GM18519 (cell line): ENCODE measurements at regions not wholly inside any gene's neighbourhood (a gene's known extent, or its start where the extent isn't known, plus 50 kb on each side); places are given as distances from the start of the nearest gene placed in this dataset.
A peak's percentile ranks its signal among the peaks of the same experiment; 100 is the strongest.

Source experiments
- ATAC-seq: cut with Tn5 transposase; IDR thresholded peaks from one replicate; pipeline ENCODE4 v1.9.1; 2021; ENCODE audit warnings: mild to moderate bottlenecking, moderate library complexity; ENCODE audit not compliant: unreplicated experiment, low FRiP score

DNA sequence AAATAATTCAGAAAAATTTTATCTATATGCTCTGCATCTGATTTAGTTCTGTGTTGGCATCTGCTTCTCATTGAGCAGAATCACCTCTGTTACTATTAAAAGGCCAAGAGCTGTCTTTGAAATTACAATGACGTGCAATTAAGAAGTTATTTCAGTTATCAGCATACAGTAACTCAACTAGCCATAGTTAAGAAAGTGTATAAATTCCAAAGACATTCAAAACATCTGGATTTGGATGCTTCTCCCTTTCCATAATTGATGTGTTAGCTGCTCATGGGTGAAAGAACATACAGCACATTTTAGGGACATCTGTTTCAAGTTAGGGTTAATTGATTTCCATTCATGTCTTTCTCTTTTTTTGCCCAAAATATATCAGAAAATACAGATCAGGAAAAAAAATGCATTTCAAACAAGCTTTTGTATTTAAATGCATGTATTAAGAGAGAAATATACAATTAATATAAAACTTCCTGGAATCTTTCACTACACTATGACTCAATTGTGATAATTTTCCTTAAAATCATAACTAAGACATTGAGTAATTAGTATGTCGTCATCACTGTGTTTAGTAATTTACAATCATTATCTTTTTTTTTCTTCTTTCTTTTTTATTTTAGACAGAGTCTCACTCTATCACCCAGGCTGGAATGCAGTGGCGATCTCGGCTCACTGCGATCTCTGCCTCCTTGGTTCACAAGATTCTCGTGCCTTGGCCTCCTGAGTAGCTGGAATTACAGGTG is 82.7 kb upstream of the MBNL1 start:
- ATAC-seq = no peak

DNA sequence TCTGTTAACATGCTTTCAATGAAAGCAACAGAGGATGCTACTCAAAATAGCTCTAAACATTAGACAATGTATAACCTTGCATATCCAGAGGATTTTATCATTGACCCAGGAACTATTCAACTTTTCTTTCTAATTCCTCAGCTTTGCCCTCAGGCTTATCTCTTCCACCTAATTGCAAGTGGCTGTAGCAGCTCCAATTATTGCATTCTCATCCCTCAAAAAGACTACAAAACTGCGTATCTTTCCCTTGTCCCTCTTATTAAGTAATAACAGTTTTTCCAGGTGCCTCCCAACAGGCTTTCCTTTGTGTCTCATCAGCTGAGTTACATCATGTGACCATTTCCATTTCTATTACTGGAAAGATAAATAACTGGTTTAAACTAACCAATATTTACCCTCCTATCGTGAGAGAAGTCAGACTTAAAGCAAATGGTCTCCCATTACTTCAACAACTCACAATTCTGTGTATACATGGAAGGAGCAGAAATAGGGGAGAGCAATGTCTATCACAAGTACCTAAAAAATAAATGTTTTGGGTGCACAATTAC is 78.0 kb upstream of the MBNL1 start:
- ATAC-seq = no peak

DNA sequence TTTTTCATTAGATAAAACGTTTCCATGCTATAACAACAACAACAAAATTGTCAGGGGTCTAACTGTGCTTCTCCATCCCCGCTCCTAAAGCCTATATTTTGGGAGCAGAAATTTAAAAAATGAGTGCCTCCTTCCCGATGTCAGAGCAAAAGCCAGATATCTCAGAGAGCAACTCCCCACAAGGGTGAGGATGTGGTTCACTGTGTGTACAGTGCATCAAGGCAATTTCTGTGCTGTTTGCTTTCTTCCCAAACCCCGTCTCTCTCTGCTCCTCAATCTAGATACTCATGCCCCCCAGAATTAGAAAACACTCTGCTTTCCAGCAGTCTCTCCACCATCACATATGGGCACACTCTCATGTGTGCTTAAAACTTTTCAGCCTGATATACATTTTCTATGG is 76.7 kb upstream of the MBNL1 start:
- ATAC-seq = no peak

DNA sequence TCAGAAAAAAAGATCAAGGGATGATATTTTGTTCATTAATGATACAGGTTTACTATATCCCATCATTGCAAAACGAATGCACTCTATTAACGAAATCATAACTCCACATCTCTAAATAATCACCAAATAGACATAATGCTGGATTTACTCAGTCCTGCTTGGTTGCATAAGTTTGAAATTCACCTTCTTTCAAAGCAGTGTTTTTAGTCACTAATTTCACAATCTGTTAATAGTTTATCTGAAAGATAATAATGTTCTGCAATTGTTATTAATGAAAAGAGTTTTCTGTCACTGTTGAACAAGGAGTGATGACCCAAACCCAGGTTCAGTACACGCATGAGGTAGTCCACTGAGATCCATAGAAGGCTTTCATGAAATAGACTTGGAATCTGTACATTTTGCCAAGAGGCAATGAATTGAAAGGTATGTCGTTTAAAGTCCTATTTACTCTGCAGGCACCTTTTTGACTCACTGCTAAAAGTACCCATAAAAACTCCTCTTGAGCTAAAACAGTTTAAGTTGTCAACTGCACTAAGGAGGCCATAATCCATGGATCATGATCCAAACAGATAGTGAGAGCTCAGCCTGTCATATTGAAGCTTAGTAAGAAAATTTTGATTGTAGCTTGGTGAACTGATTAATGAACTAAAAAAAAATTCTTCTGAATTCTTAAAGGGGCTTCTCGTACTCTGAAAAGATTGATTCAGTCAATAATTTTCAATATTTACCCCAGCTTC is 75.6 kb upstream of the MBNL1 start:
- ATAC-seq = no peak

DNA sequence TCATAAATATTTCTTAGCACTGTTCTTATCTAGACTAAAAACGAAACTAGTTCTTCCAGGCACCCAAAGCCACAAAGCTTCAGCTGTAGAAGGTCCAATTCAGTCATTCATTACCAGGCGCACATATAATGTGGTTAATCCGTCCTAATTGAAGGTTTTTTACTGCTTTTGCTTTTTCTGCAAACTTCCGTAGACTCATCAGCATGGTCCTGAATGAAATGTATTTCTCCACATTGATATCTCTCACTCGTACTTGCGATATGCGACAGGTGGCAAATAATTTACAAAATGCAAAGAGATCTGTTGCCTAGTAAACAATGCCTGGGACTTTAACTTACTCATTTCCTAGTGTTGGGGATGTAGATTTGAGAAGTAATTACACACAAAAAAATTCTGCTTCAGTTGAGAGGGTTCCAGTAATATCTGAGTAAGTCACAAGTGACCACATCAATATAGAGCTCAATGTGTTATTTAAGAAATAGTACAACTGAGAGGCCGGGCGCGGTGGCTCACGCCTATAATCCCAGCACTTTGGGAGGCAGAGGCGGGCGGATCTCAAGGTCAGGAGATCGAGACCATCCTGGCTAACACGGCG is 75.0 kb upstream of the MBNL1 start:
- ATAC-seq = no peak

DNA sequence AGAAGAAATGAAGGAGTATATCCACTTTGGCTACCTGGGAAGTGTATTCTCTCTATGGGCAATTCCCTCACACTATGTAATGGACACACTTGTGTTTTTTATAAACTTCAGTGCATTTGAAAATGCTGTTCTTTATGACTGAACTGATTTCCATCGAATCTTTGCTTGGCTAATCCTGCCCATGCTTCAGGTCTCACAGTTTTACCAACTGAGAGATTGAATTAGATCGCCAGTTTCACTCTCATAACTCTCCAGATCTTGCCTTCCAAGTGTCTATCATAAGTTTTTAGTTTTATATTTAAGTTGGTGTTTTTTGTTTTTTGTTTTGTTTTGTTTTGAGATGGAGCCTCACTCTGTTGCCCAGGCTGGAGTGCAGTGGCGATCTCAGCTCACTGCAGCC is 73.5 kb upstream of the MBNL1 start:
- no peak for ATAC-seq

DNA sequence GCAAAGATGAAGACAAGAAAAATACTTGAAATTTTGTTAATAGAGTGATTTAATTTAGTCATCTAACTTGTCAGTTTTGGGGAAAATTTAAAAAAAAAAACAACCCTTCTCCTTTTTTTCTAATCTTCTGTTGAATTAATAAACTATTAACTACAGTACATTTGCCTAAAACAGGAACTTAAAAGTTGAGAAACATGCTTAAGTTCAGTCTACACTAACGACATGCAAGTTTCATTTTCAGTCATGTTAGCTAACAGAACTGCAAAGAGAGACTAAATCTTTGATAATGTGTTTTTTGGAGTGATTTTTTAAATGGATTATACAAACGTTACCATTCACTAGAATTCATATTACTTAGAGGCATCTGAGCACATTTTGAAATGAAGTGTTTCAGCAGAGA is 71.9 kb upstream of the MBNL1 start:
- ATAC-seq = peak; percentile 40

DNA sequence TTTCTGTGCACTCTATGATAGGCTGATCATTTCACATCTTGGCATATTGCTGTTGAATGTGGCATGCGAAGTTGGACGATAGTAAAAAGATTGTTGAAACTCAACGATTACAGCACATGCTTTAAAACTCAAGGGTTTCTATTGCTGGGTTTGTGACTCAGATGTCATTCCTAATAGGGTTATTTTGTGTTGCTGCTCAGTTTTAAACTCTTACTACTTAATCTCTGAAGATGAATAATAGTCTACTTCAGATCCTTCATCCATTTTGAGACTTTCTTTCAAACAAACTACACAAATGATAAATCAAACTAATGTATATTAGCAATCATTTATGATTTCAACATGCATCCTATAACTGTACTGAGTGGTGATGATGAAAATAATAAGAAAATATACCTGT is 71.3 kb upstream of the MBNL1 start:
- ATAC-seq = no peak

DNA sequence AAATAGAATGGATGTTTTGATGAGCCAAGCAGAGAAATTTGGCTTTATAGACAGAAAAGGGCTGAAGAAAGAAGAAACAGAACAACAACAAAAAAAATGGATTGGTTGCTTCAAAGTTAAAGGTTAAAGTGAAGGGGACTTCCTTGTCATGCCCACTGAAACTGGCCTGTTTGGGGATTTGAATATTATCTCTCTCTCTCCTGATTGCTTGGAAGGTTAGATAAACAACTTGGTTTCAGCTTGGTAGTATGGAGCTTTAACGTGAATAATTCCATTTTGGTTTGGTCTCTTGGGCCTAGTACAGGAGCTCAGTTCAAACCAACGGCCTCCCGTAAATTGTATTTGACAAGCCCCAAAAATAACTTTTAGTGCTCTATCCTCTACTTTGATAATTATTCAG is 70.8 kb upstream of the MBNL1 start:
- ATAC-seq = no peak

DNA sequence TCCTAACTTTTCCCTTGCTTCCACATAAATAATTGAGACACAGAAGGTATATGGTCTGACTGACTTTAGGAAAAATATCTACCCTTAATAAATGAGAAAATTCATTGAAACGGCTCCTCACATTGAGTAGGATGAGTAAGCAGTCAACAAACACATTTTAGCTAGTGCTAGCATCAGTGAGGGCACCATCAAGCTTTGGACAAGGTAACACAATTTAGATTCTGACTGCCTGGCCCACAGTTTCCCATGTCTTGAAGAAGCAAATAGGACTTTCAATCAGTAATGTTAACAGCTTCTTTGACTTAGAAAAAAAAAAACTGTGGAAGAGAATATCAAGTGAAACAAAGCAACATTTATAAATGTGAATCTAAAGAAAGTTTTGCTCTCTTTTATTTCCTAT is 70.1 kb upstream of the MBNL1 start:
- ATAC-seq = no peak

DNA sequence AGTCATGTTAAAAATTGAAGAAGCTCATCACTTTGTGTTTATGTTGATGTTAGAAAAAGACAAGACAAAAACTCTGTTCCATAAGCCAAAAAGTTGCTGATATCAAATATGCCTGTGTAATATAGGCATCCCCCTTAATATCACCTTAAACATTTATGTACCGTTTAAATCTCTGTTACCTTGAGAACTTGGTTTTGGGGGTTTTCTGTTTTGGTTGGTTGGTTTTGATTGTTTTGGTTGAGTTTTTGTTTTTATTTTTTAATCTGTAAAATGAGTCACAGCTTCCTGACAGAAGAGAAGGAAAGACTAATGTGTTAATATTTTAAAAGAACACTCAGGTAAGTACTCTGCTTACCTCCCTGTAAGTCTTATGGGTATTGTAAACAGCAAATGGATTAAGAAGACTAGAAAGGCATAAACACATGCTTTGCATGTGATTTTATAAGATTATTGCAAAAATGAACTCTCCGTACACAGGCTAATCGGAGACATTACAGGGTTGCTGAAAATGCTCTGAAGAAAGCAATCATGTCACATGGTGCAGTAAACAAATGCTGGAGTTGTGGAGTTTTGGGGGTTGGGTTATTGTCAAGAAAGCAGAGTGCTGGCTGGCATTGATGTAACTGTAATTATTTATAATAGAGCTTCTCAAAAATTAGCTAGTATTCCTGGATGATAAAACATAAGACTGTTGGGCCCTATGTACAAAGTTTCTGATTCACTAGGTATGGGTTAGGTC is 69.5 kb upstream of the MBNL1 start:
- no peak for ATAC-seq

DNA sequence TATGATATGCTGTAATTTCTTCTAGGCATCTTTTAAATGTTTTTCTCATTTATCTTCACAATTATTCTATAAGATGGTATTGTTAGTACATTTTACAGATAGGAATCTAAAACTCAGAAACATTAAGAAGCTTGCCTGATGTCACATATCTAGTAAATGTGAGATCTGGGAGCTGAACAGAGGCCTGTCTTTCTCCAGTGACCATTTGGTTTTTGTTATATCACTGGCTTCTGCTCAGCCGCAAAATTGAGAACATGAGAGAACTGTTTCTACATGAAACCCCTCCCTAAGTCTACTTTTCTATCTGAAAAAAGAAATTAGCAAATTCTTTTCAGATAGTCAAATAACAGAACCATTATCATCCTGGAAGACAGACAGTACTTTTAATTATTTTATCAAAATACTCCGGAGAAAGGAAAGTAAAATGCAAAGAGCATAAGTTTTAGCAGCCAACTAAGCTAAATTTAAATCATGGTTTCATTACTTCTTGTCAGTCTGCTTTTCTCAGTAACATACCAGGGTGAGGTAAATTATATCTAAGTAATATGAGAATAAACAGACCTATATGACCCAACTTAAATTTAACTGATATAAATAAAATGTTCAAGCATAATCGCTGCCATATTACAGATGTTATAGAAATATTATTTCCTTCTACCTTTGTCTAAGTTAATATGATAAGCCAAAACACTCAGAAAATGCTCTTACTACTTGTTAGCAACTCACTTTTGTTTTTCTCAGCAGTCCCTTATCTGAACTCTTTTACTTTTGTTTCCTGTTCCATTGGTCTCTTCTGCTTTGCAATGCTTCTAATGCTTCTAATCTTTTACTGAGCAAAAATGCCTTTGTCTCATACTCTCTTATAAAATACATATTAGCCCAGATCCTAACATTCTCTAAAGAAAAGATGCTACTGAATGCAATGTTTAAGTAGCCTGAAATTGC is 68.0 kb upstream of the MBNL1 start:
- ATAC-seq = no peak

DNA sequence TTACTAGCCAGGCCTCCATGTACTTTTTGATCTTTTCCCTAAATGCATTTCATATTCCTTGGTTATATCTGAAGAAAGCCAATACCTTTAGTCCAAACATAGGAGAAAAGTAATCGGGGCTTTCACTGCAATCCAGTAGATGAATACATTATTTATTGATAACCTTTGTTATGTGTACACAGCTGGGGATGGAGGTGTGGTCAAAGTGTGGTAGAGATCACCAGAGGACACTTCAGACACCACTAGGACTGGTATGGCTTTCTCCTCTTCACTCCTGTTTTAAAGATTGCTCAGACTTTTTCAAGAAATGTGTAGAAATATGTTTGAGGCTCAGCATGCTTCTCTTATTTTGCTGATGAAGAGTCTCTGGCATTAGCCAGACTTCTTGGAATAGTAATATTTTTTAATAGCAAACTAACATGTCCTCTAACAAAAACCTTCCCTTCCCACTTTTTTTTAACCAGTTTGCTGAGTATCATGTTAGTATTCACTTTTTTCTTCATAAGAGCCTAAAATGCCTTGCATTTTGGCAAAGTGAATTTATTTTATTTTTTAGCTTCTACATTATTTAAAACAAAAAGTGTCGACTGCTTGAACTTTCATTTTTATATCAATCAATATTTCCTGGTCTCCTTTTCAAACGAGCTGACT is 65.6 kb upstream of the MBNL1 start:
- no peak for ATAC-seq

DNA sequence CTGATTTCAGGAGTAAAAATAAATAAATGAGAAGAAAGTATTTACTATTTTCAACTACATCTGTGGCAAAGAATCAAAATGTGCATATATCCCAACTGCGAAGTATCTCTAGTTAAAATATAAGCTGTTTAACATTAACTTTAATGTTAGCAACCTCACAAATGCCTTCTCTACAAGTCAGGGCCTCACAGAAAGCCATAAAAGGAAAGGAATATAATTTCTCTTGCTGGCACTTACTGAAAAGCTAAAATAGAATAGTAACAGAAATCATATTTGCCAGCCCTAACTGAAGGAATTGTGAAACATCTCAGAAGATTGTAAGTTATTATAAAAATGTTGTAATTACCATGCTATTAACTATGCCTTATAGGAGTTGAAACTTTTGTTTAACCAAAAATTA is 65.1 kb upstream of the MBNL1 start:
- no peak for ATAC-seq

DNA sequence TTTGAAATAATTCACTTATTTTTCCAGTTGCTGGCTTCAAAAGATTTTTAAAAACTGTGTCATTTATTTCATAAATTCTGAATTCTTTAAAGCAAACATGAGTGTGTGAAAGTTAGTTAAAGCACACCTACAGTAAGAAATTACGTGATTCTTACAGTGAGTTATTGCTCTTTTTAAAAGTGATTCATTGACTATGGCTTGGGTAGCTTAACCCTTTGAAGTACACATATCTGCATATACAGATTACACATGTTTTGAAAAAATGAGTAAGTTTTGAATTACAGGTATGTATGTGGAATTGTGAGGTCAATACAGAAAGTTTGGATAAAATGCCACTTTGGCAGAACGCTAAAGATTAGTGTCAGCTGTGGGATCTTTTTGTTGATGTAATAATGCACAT is 64.5 kb upstream of the MBNL1 start:
- ATAC-seq = no peak

DNA sequence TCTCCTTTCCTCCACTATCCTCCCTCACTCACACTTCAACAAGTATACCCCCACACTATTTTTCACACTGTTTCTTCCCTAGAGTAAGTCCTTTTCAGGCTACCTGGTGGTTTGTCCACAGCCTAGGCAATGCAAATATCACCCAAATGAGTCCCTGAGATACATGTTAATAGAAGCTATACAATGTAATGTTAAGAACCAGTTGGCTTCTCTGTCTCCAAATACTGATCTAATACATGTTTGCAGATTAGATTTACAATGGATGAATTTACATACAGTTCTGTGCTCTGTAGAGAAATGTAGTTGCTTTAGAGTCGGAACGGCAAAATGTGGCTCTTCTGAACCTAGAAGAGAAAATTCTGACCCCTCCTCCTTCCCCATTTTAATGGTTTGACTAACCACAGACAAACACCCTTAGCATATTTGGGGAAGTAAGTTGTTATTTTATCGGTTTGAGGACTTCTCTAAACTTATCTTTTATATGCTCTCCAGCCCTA is 63.6 kb upstream of the MBNL1 start:
- no peak for ATAC-seq

DNA sequence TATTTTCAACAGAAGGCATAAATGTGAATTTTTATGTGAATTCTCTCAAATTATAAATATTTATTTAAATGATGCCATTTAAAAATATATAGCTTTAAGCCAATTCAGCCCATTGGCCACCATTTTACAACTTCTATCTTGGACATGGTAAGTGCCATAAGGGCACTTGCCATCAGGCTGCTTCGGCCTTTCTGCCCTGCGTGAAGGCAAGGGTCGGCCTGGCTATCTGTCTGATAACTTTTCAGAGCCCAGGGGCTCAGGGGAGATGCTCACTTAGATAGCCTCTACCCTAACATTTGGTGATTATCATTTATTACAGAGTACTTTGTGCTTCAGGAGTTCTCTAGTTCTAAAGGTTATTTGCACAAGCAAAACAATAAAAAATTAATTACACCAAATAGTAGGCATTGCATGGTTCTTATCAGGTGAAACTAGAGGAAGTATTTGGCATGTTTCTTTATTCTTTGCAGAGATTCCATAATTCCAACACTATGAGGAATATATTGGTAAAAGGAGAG is 62.4 kb upstream of the MBNL1 start:
- ATAC-seq = no peak

DNA sequence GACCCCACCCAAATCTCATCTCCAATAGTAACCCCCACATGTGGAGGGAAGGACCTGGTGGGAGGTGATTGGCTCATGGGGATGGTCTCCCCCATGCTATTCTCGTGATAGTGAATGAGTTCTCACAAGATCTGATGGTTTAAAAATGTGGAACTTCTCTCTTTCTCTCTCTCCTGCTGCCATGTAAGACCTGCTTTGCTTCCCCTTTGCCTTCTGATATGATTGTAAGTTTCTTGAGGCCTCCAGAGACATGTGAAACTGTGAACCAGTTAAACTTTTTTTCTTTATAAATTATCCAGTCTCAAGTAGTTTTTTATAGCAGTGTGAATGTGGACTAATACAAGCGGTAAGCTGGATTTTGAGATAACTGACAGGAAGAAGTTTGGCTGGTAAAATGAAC is 60.3 kb upstream of the MBNL1 start:
- ATAC-seq = no peak

DNA sequence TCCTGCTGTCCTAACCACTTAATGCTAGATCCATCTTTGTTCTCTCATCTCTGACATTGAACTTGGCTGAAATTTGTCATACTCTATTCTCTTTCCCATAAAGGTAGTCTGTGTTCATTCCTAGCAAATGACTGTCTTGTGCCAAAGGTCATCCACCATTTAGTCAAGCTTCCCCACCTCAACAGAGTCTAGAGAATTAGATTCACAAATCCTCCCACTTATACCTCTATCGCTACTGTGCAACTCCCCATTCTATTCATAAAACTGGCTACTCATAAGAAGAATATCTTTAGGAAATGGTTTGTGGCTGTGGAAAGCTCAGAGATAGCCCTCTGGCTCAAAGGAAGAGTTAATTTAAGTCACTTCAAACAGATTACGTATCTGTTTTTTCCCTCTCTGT is 59.7 kb upstream of the MBNL1 start:
- no peak for ATAC-seq
